DND-41 (cell line): ENCODE measurements at regions not wholly inside any gene's neighbourhood (a gene's known extent, or its start where the extent isn't known, plus 50 kb on each side); places are given as distances from the start of the nearest gene placed in this dataset.

Experiments used
- ATAC-seq: fragments of 200-7000 bp; cut with Tn5 transposase; 3 replicates; pipeline ENCODE4 v1.9.1; 2021; ENCODE audit warnings: low read depth; ENCODE audit not compliant: insufficient read depth
- DNase-seq: peaks from one replicate; pipeline ENCODE4 v3.0.0-alpha.2; 2020
- H2AFZ ChIP-seq: 2 replicates; pipeline ENCODE4 v1.6.0; 2012; ENCODE audit warnings: low read depth, low read length
- H3K27ac ChIP-seq: 2 replicates; pipeline ENCODE4 v1.5.1; 2012; ENCODE audit warnings: low read length, inconsistent platforms
- H3K27me3 ChIP-seq: fragments of 200-600 bp; sonication (generic); 2 replicates; pipeline ENCODE4 v1.6.0; 2012; ENCODE audit warnings: low read length, mild to moderate bottlenecking, inconsistent platforms; ENCODE audit not compliant: insufficient read depth, poor library complexity
- H3K36me3 ChIP-seq: 2 replicates; pipeline ENCODE4 v1.5.1; 2012; ENCODE audit warnings: low read length, inconsistent platforms; ENCODE audit not compliant: insufficient read depth
- H3K4me1 ChIP-seq: 2 replicates; pipeline ENCODE4 v1.5.1; 2012; ENCODE audit warnings: mild to moderate bottlenecking, low read length; ENCODE audit not compliant: insufficient read depth
- H3K4me2 ChIP-seq: 2 replicates; pipeline ENCODE4 v1.6.0; 2012; ENCODE audit warnings: mild to moderate bottlenecking, moderate library complexity, low read length, inconsistent platforms; ENCODE audit not compliant: insufficient read depth
- H3K4me3 ChIP-seq, 2 experiments: fragments of 200-600 bp in 1 of 2; shearing (Covaris generic) in 1 of 2; 2 replicates each; pipeline ENCODE4 v1.5.1; 2012 to 2016; ENCODE audit warnings: inconsistent platforms in 2 of 2, low read length in 2 of 2, mild to moderate bottlenecking in 2 of 2, low read depth in 1 of 2, moderate library complexity in 1 of 2
- H3K79me2 ChIP-seq: 2 replicates; pipeline ENCODE4 v1.6.0; 2012; ENCODE audit warnings: low read length, inconsistent platforms; ENCODE audit not compliant: insufficient read depth
- H3K9ac ChIP-seq: 2 replicates; pipeline ENCODE4 v1.6.0; 2012; ENCODE audit warnings: low read depth, mild to moderate bottlenecking, inconsistent platforms, low read length, moderate library complexity
- H3K9me3 ChIP-seq: 2 replicates; pipeline ENCODE4 v1.5.1; 2012; ENCODE audit warnings: low read length, moderate library complexity, mild to moderate bottlenecking, inconsistent platforms; ENCODE audit not compliant: insufficient read depth, severe bottlenecking
- H4K20me1 ChIP-seq: 2 replicates; pipeline ENCODE4 v1.6.0; 2012; ENCODE audit warnings: low read length; ENCODE audit not compliant: insufficient read depth
- CTCF ChIP-seq: IDR thresholded peaks from 2 replicates; pipeline ENCODE4 v1.5.1; 2012; ENCODE audit warnings: borderline replicate concordance, low read length, moderate library complexity, mild to moderate bottlenecking; ENCODE audit not compliant: poor library complexity, severe bottlenecking; ENCODE audit errors: extremely low read depth
- EZH2 ChIP-seq: IDR thresholded peaks from 3 replicates; pipeline ENCODE4 v1.6.1; 2012; ENCODE audit warnings: borderline replicate concordance, low read depth, mild to moderate bottlenecking, moderate library complexity, low read length, inconsistent platforms; ENCODE audit not compliant: severe bottlenecking

GRCh38 chr9:31541721-31542281 lies 842.6 kb upstream of the ACO1 start:
- H3K79me2 ChIP-seq = no peaks in the 10 kb centered on the region
- no peaks in the 10 kb centered on the region for H3K4me1 ChIP-seq
- H4K20me1 ChIP-seq = no peaks in the 10 kb centered on the region
- H2AFZ ChIP-seq = no peak overlapping the region
- H3K4me3 ChIP-seq = no peak overlapping the region
- no peak for TF ChIP-seq EZH2
- TF ChIP-seq CTCF = no peak
- no peak overlapping the region for H3K4me2 ChIP-seq
- no peak overlapping the region for H3K27ac ChIP-seq
- no peaks in the 10 kb centered on the region for H3K36me3 ChIP-seq
- no peak overlapping the region for H3K9ac ChIP-seq
- no peaks in the 10 kb centered on the region for H3K27me3 ChIP-seq
- ATAC-seq (no peak), DNase-seq (no peak)
- H3K9me3 ChIP-seq = no peaks in the 10 kb centered on the region

- H3K4me3 ChIP-seq = no peak overlapping the region
- no peaks in the 10 kb centered on the region for H3K9me3 ChIP-seq
- no peaks in the 10 kb centered on the region for H3K4me1 ChIP-seq
- H3K27ac ChIP-seq = no peak overlapping the region
- no peaks in the 10 kb centered on the region for H3K27me3 ChIP-seq
- H3K79me2 ChIP-seq = no peaks in the 10 kb centered on the region
- H3K9ac ChIP-seq = no peak overlapping the region
- H2AFZ ChIP-seq = no peak overlapping the region
- TF ChIP-seq CTCF (peak; percentile 20), EZH2 (no peak)
- no peaks in the 10 kb centered on the region for H3K36me3 ChIP-seq
- DNase-seq = no peak
- H3K4me2 ChIP-seq = no peak overlapping the region
- H4K20me1 ChIP-seq = no peaks in the 10 kb centered on the region
- no peak for ATAC-seq
These were observed 841.9 kb upstream of the ACO1 start for GRCh38 chr9:31542384-31543055.

- no peak overlapping the region for H3K9ac ChIP-seq
- no peak overlapping the region for H3K4me3 ChIP-seq
- DNase-seq = no peak
- no peaks in the 10 kb centered on the region for H3K36me3 ChIP-seq
- no peaks in the 10 kb centered on the region for H3K9me3 ChIP-seq
- H3K79me2 ChIP-seq = no peaks in the 10 kb centered on the region
- H3K4me1 ChIP-seq = no peaks in the 10 kb centered on the region
- no peak overlapping the region for H3K4me2 ChIP-seq
- no peaks in the 10 kb centered on the region for H3K27me3 ChIP-seq
- TF ChIP-seq CTCF (no peak), EZH2 (no peak)
- no peaks in the 10 kb centered on the region for H4K20me1 ChIP-seq
- H3K27ac ChIP-seq = no peak overlapping the region
- ATAC-seq = no peak
- H2AFZ ChIP-seq = no peak overlapping the region
These were observed 829.5 kb upstream of the ACO1 start for GRCh38 chr9:31554941-31555340.
